ENCODE measurements at regions not wholly inside any gene's neighbourhood (a gene's known extent, or its start where the extent isn't known, plus 50 kb on each side); places are given as distances from the start of the nearest gene placed in this dataset.
"Not testable (repeated sequence)": the region's sequence is repeated elsewhere in the genome, so short reads cannot be mapped to it uniquely, and the experiment has no call there.

GRCh38 chr7:68807666-68808065 is 790.6 kb upstream of the AUTS2 start:
- no peak for DNase-seq (ENCODE audit: low spot score)

GRCh38 chr7:68813551-68814080 is 784.7 kb upstream of the AUTS2 start:
- DNase-seq (ENCODE audit: low spot score) = no peak

GRCh38 chr7:68816491-68816890 is 781.8 kb upstream of the AUTS2 start:
- DNase-seq (ENCODE audit: low spot score) = no peak

GRCh38 chr7:68820321-68820720 is 778.0 kb upstream of the AUTS2 start:
- no peak for DNase-seq (ENCODE audit: low spot score)

GRCh38 chr7:68821846-68822245 is 776.4 kb upstream of the AUTS2 start:
- DNase-seq (ENCODE audit: low spot score) = no peak

- DNase-seq (ENCODE audit: low spot score) = no peak
Measured at GRCh38 chr7:68823996-68824780, 774.1 kb upstream of the AUTS2 start.

GRCh38 chr7:68828575-68828974 is 769.7 kb upstream of the AUTS2 start:
- DNase-seq (ENCODE audit: low spot score) = no peak

- DNase-seq (ENCODE audit: low spot score) = no peak
Measured at GRCh38 chr7:68833422-68833821, 764.9 kb upstream of the AUTS2 start.

GRCh38 chr7:68839014-68839413 is 759.3 kb upstream of the AUTS2 start:
- no peak for DNase-seq (ENCODE audit: low spot score)

- no peak for DNase-seq (ENCODE audit: low spot score)
Measured at GRCh38 chr7:68840991-68841390, 757.3 kb upstream of the AUTS2 start.

GRCh38 chr7:68843985-68844384 is 754.3 kb upstream of the AUTS2 start:
- not testable (repeated sequence) for DNase-seq (ENCODE audit: low spot score)

GRCh38 chr7:68846811-68847325 is 751.4 kb upstream of the AUTS2 start:
- DNase-seq (ENCODE audit: low spot score) = no peak

- no peak for DNase-seq (ENCODE audit: low spot score)
Measured at GRCh38 chr7:68853254-68853653, 745.0 kb upstream of the AUTS2 start.

GRCh38 chr7:68857571-68857970 is 740.7 kb upstream of the AUTS2 start:
- no peak for DNase-seq (ENCODE audit: low spot score)

GRCh38 chr7:68858497-68858896 is 739.8 kb upstream of the AUTS2 start:
- no peak for DNase-seq (ENCODE audit: low spot score)

- no peak for DNase-seq (ENCODE audit: low spot score)
Measured at GRCh38 chr7:68861171-68861570, 737.1 kb upstream of the AUTS2 start.

GRCh38 chr7:68862261-68862660 is 736.0 kb upstream of the AUTS2 start:
- no peak for DNase-seq (ENCODE audit: low spot score)

- DNase-seq (ENCODE audit: low spot score) = no peak
Measured at GRCh38 chr7:68862736-68863135, 735.5 kb upstream of the AUTS2 start.

- no peak for DNase-seq (ENCODE audit: low spot score)
Measured at GRCh38 chr7:68865351-68866199, 732.7 kb upstream of the AUTS2 start.

- no peak for DNase-seq (ENCODE audit: low spot score)
Measured at GRCh38 chr7:68866200-68866570, 732.1 kb upstream of the AUTS2 start.

GRCh38 chr7:68866721-68867120 is 731.6 kb upstream of the AUTS2 start:
- DNase-seq (ENCODE audit: low spot score) = not testable (repeated sequence)

GRCh38 chr7:68868978-68869377 is 729.3 kb upstream of the AUTS2 start:
- DNase-seq (ENCODE audit: low spot score) = no peak
